NCI-H2081 treated with DMSO at 0.1 percent for 48 hours (cell line): ENCODE measurements at regions not wholly inside any gene's neighbourhood (a gene's known extent, or its start where the extent isn't known, plus 50 kb on each side); places are given as distances from the start of the nearest gene placed in this dataset.

Experiments used
- DNase-seq: peaks from one replicate; lab custom pipeline; 2025; lab: John Stamatoyannopoulos, UW

DNA sequence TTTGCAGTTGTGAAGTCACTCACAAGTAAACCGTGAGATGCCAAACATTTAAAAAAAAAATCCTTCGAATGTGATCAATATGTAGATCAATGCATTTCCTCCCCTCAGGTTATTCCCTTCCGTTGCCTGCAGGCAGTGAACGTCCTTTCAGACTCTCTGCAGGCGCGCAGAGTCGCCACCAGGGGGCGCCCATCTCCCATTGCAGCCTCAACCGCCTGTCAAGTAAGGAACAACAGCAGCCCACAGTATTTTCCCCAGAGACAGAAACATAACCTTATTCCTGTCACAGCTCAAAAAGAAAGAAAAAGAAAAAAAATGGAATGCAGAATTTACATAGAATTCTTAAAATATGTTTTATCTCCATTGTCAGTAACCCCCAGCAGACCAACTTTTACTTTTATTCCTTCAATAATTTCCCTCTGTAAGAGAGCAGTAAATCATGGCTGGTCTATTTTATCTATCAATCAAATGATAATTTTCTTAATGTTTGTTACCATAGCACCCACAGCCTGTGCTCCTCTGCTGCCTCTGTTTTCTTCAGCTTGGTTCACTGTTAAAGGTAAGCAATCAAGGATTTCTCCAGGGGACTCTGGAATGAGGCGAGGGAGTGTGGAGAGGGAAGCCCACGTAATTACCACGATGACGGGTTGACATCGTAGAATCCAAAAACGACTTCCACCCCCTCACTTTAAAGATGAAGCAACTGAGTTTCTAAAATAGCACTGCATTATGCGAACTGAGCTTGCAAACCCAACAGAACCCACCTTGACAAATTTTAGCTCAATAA is 637.6 kb upstream of the ARGLU1 start:
- no peak for DNase-seq

DNA sequence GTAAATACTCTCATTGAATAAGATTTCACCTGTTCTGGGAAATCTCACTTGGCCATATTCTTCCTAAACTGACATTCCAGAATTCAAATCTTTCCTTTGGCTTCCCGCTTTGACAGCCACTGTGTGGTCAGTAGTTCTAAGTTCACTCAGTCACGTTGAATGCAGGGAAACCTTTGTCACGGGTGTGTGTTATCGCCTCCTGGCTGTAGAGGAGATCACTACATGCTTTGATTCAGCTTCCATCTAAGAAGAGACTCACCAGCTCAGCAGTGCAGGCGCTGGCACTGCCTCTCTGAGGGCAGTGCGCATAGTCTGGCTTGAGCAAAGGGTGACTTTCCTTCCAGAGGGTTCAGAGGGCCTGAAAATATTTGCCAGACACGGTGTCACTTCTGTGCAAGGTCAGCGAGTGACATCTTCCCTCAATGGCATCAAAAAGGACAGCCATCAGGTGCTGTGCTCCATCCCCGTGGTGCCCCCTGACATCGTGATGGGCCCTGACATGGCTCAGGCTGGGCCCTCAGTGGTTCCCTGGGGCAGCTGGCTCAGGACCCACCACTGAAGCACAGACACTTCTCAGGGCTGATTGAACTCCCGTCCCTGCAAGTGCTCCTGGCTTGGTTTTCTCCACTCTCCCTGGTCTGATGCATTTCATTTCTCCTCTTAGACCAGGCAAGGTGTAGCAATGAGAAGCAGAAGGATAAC is 635.4 kb upstream of the ARGLU1 start:
- no peak for DNase-seq

DNA sequence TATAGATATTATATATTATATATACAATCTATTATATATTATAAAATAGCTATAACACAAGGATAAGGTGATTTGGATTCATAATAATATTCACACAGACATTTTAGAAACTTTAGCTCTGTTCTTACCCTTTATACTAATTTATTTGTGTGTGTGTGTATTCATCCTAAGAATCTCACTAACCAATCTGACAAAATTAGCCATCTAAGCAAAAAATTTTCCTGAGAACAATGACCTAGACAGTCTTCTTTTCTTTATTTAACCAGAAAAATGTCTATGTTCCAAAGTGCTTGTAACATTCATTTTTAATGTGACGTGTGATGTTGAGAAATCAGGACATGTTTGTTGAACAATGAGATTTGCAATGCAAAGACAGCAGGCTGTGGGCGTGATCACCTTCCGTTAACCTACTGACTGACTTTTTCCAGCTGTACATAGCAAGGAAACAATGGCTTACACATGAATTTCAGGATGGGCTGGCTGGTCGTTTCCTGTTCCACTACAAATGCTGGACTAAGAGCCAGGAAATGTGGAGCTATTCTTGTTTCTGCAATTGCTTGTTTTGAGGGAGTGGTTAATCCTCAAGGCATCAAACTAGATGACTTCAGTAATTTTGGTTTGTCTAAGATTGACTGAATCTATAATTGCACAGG is 634.6 kb upstream of the ARGLU1 start:
- no peak for DNase-seq

DNA sequence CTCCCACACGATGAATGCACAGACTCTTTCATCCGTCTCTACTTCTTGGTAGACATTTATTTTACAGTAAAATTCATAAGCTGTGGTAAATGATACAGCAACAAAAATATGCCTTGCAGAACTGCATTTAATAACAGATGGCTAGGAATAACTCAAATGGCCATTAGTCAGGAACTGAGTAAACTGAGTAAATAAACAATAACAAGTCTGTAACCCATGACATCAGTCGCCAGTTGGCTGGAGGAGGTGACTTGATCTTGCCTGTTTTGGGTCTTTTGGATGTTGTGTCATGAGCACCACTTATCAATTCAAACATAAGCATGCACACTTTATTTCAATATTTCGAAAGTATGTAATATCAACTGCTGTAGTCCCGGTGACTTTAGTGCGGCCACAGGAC is 632.6 kb upstream of the ARGLU1 start:
- DNase-seq = no peak

DNA sequence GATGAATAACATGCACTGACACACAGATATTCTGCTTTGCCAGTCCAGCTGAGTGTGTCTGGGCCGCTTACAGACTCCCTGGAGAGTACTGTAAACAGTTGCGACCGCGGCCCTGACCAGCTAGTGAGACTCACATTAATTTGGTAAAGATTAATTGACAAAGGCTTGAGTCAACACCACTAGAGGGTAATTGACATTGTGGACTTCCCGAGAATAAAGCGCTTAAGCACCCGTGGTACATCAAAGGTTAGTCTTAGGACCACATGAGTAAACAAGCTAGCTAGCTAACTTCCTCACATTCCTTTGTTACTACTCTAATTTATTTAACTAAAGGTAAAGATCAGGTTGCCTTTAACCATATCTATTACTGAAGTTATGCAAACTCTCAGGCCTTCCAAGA is 624.4 kb upstream of the ARGLU1 start:
- peak; percentile 25 for DNase-seq

DNA sequence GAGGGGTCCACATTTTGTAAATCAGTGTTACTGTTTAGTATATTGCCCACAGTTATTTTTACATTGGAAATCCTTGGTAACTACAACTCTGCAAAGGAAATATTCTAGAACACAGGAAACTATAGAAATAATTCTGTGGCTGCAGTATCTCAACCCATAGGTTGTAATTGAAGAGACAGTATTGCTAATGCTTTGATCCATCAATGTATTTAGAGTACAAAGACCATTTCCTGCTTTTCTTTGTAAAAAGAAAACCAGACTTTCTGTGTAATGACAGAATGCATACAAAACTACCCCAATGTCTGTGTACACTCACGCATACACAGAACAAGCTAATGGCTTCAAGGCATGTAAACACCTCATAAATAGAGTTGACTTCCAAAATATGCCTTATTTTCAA is 622.1 kb upstream of the ARGLU1 start:
- no peak for DNase-seq

DNA sequence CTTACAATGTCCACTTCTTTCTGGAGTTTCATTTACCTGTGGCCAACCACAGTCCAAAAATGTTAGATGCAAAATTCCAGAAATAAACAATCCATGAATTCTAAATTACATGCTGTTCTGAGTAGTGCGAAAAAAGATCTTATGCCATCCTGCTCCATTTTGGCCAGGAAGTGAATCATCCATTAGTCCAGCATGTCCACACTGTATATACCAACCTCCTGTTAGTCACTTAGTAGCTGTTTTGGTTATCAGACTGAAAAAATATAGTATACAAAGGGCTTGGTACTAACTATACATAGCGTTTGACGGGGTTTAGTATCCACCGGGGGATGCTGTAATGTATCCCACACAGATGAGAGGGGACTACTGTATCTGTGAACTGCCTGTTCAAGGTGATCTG is 618.0 kb upstream of the ARGLU1 start:
- no peak for DNase-seq

DNA sequence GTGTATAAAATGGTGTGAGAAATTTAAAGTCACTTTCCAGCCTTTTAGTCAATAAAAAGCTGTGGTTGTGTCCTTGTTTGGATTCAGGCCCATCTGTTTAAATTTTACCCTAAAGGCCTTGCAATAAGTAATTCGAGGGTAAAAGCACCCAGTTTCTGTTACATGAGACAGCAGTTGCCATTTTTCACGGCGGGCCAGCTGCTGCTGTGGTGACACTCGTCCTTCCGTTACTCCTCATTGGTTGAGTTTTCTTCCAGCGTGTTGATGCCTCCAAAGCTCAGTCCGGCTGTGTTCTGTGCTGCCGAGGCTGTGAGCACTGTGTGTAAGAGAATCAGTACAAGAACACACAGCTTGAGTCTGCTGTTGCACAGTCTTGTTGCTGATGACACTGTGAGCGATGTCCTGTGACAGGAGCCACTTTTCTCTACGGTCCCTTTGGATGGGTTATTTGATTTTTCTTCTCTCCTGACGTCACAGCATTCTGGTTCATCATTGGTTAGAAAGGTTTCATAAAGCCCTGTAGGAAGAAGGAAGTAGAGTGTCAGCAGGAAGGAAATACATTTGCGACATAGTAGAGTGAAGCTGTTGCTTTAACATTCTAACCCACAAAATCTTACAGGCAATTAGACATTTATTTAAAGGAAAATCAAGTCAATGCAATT is 602.5 kb upstream of the ARGLU1 start:
- DNase-seq = no peak

DNA sequence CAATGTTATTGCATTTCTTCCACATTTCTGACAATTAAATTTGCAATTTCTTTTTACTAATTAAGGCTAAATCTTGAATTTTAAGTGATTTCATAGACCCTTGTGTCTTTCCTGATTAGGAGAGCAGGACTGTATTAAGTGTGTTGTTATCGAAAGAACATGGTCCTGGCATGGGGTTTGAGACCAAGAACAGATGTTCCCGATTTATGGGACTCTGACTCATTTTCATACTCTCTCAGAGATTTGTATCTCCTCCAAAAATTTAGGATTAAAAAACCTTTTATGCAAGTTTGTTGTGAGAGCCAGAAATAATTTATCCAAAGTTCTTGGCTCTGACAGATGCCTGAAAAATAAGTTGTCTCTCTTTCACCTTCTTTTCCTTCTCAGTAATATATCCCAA is 589.3 kb upstream of the ARGLU1 start:
- no peak for DNase-seq

DNA sequence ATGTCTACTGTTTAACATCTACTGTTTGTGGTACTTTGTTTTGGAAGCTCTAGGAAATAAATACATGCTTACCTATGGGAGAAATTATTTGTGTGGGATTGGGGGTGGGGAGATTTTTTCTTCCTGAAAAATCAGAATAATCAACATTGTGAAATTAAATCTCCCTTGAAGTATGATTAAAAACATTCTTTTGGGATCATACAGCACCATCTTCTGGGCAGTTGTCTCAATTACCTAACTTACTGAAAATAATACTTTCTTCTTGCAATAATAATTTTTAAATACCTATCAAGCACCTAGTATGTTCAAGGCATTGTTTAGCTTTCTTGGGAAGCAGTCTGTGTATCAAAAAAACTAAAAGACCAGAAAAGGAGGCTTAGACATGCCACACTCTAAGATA is 576.5 kb upstream of the ARGLU1 start:
- no peak for DNase-seq

DNA sequence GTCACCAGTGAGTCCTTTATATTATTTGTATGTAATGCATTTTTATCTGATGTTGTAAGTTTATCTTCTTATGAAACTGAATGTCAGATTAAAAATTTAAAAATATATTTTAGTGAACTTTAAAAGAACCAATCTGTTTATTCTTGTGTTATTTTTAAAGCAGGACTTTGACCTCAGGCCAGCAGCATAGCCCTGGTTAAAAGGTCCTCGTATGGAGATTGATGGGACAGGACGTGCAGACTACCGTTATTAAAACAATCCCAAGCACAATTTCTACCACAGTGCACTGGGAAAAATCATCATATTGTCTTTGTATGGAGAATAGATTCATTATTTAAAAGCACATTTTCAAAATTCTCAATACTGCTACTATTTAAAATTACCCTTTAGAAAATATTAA is 573.8 kb upstream of the ARGLU1 start:
- no peak for DNase-seq

DNA sequence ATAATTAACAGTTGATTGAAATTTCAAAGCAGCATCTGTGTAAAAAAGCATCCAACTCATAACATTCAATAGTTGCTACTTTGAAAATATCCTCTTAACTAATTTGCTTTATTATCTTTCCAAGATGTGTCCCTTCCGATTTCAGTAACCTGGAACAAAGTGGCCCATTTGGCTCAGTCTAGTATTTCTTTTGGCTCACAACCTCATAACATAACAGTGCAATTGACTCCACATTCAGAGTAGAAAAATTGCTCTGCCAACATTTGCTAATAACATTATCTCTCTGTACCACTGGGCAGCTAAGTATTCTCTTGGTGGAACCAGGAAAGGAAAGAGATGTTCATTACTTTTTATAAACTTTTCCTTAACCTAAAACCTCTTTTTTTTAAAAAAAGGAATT is 571.1 kb upstream of the ARGLU1 start:
- DNase-seq = no peak

DNA sequence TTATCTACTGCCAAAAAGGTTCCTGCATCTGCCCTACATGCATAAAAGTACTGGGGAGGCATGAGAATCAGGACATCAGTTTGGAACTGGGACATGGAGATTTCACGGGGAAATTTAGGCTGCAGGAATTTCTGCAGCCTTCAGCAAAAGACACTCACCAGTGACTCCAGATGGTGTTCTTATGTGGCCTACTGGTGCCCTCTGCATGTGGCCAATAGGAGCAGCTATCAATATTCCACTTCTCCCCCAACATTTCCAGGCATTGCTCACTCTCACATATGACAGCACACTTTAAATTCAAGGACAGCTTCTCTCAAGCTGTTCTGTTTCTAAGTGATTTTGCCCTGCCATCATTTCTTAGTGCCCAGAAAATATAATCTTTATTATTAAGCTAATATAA is 570.5 kb upstream of the ARGLU1 start:
- DNase-seq = no peak

DNA sequence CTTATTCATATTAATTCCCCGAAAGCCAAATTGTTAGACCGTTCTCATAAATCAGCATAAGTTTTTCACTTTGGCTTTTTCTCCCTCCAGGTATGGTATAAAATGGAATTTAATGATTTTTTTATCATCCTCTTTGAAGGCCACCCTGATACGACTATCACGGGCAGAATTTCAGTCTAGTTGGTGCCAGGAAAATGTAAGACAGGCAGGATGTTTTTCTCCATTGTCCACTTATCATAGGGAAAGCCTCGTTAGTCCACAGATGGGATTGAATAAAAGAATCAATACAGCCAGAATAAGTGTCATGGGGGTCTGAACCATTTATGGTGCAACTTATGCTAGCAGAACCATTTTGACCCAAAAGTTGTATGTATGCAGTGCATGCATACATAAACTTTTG is 566.0 kb upstream of the ARGLU1 start:
- DNase-seq = no peak

DNA sequence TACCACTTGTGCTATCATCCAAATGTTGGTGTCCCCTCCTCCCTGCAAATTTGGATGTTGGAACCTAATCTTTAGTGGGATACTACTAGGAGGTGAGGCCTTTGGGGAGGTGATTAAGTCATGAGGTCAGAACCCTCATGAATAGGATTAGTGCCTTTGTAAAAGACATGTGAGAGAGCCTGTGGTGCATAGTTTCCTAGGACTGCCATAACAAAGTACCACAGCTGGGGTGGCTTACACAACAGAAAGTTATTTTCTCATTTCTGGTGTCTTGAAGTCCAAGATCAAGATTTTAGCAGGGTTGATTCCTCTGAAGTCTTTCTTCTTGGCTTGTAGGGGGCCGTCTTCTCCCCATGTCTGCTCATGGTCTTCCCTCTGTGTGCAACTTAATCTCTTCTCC is 562.6 kb upstream of the ARGLU1 start:
- DNase-seq = no peak

DNA sequence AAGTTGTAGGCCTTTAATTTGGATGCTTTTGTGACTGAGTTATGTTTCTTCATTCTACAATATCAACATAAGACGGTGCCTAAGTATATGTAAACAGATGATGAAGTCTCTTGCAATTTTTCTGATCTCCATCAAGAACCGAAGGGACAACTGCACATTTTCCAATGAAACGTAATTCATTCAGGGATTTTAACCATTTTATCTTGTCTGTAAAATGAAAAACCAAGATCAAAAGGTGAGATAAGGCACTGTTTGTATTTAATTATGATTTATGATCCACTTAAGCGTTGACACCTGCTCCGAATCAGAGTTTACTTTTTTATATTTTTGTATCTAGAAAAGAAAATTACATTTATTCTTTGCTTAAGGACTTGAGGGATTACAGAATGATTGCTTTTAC is 556.8 kb upstream of the ARGLU1 start:
- no peak for DNase-seq

DNA sequence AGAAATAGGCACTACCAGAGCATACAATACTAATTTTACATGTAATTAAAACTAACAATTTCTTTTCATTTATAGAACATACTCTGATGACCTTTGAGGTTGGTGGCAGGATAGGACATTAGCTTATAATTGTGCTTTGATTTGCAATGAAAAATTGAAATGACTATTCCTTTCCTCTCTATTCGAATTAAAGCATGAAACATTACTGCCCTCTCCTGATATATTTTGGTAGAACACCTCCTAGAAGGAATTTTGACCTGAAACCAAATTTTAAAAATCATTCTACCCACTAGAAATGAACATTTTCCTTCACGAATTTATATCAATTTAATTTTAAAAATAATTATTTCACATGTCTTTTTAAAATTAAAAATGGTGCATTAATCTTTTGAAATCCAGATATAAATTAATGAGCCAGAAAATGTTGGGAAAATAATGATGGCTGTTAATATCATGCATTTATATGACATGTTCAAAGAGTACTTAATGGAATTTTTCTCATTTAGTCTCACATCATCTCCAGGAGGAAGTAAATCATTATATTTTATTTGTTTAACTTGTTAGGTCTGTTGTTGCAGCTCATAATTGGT is 556.3 kb upstream of the ARGLU1 start:
- no peak for DNase-seq

DNA sequence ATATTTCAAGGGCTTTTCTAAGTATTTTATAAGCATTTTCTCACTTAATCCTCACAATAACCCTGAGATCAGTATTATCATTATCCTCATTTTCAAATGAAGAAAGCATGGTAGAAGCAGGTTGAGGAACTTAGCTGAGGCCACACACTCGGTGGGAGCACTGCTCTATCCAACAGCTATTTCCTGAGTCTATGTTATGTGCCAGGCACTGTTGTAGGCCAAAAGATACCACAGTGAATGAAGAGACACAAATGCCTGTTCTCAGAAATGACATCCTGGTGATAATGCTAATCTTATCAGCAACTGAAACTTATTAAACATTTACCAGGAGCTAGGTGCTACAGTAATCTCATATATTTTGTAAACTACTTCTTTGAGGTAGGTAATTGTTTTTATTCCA is 553.9 kb upstream of the ARGLU1 start:
- DNase-seq = no peak

DNA sequence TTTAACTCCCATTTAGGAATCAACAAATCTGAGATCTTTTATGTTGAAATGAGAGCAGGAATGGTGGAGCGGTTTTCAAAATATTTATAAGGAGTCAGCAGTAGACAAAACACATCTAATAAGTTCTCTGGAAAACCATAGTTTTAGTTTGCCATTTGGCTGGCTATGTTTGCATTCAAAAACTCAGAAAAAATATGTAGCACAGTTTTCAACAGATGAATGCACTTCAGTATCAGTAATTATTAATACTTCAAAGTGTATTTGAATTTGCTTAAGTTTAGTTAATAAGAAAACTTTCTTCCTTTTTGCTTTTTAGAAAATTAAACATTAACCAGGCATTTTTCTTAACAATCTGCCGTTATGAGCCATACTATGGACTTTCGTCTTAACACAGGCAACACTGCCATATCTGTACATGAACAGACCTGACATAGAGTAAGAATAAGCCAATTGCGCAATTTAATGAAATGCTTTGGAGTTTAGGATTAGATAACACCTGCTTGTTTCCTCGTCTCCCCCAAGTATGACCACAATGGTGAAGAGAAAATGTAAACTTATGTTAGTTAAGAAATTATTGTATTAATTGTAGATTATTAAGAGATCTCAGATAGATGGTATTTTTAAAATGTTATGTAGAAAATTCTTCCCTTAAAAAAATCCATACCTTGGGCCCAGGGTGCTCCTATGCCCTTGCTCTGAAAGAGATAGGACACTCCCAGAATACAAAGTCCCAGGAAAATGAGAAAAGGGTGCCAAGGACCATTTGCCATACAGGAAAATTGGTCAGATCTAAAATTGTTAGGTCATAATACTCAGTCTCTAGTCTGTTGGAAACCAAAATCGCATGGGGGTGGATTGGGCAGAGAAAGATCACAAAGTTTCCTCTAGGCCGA is 552.3 kb upstream of the ARGLU1 start:
- no peak for DNase-seq

DNA sequence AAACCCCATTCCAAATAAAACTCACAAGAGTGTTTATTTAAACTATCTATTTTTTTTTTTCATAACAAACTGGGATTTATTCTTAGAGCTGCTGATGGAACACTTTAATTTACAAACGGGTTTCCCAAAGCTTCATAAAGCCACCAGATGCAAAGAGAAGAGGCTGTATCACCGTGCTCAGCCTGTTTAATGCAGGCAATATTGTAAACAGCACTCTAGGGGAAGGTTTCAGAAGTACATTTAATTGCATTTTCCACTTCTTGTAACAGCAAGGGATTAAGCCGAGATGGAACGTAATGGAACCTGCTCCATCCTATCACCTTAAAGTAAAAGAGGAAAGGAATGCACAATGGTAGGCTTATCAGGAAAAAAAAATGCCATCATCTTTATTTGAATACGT is 550.6 kb upstream of the ARGLU1 start:
- no peak for DNase-seq

DNA sequence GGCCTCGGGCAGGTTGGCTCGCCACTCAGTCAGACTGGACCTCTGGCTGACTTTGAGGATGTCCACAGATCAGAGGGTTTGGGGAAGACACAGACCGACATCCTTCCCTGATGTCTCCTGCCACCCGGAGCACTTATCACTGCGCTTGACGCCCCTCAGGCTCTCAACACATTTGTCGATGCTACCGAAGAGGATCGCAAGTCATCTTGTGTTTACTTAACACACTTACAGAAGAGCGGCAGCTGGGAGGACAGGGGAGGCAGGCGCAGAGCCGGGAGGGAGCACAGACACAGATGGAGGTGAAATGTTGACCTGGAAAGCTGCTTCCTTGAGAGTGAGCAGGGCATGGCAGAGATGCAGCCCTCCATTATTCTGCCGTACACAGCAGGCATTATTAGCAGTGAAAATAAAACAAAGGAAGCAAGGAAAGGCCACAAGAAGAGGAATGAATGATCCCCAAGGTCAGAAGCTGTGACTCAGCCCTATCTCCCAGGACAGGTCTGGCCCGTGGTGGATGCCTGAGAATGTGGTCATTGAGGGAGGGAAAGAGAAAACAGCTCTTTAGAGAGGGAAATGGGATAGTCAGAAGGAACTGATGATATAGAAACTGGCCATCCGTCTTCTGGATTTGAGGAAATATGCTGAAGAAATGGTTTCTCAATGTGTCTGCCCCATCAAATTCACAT is 549.5 kb upstream of the ARGLU1 start:
- no peak for DNase-seq
